Endodermal cell (in vitro differentiated cells): ENCODE measurements at regions not wholly inside any gene's neighbourhood (a gene's known extent, or its start where the extent isn't known, plus 50 kb on each side); places are given as distances from the start of the nearest gene placed in this dataset.

Source experiments
- DNase-seq: peaks from one replicate; pipeline ENCODE4 v3.0.0-alpha.2; 2017
- H3K27ac ChIP-seq: 2 replicates; pipeline ENCODE4 v1.5.1; 2013; ENCODE audit warnings: mild to moderate bottlenecking, low read depth, low read length, moderate library complexity
- H3K27me3 ChIP-seq: 2 replicates; pipeline ENCODE4 v1.6.1; 2013; ENCODE audit warnings: mild to moderate bottlenecking, low read length, moderate library complexity; ENCODE audit not compliant: insufficient read depth, control insufficient read depth, poor library complexity, severe bottlenecking
- H3K36me3 ChIP-seq: 2 replicates; pipeline ENCODE4 v1.7.0; 2013; ENCODE audit warnings: mild to moderate bottlenecking, low read length, moderate library complexity; ENCODE audit not compliant: control insufficient read depth, insufficient read depth
- H3K4me1 ChIP-seq: one replicate; pipeline ENCODE4 v1.7.0; 2013; ENCODE audit warnings: low read length; ENCODE audit not compliant: control insufficient read depth, insufficient read depth
- H3K4me3 ChIP-seq: 2 replicates; pipeline ENCODE4 v1.5.1; 2013; ENCODE audit warnings: mild to moderate bottlenecking, low read length, moderate library complexity
- H3K9ac ChIP-seq: 2 replicates; pipeline ENCODE4 v1.6.1; 2013; ENCODE audit warnings: mild to moderate bottlenecking, low read length, moderate library complexity; ENCODE audit not compliant: poor library complexity, severe bottlenecking; ENCODE audit errors: extremely low read depth
- H3K9me3 ChIP-seq: 2 replicates; pipeline ENCODE4 v1.6.1; 2013; ENCODE audit warnings: mild to moderate bottlenecking, low read length, moderate library complexity; ENCODE audit not compliant: control insufficient read depth
- H3K27ac Mint-ChIP-seq: 2 replicates; pipeline ENCODE4 v1.8.0; 2020; ENCODE audit warnings: mixed read lengths
- H3K27me3 Mint-ChIP-seq: 2 replicates; pipeline ENCODE4 v1.8.0; 2021; ENCODE audit warnings: mild to moderate bottlenecking, mixed read lengths; ENCODE audit not compliant: insufficient read depth
- H3K36me3 Mint-ChIP-seq: 2 replicates; pipeline ENCODE4 v1.8.0; 2020; ENCODE audit warnings: low read depth, mixed read lengths
- H3K4me1 Mint-ChIP-seq: 2 replicates; pipeline ENCODE4 v1.8.0; 2020; ENCODE audit warnings: mixed read lengths
- H3K4me3 Mint-ChIP-seq: 2 replicates; pipeline ENCODE4 v1.8.0; 2020; ENCODE audit warnings: mild to moderate bottlenecking, moderate library complexity, mixed read lengths
- H3K9me3 Mint-ChIP-seq: 2 replicates; pipeline ENCODE4 v1.8.0; 2020; ENCODE audit warnings: mild to moderate bottlenecking, mixed read lengths
- WGBS, 2 experiments: methylation state at CpG; one replicate each; pipeline versions ENCODE4 v1.1.5 to v1.1.7; 2013; ENCODE audit warnings: missing lambda C conversion rate in 2 of 2, mixed read lengths in 1 of 2; ENCODE audit not compliant: insufficient coverage in 1 of 2, insufficient read length in 1 of 2; 5-methylcytosine and 5-hydroxymethylcytosine counted together
- TF ChIP-seq, protein P1 (sequence below): fragments of 200-600 bp; sonication (generic); conservative IDR thresholded peaks from 2 replicates; pipeline ENCODE4 v1.5.0; 2021; ENCODE audit warnings: antibody characterized with exemption, mild to moderate bottlenecking

DNA sequence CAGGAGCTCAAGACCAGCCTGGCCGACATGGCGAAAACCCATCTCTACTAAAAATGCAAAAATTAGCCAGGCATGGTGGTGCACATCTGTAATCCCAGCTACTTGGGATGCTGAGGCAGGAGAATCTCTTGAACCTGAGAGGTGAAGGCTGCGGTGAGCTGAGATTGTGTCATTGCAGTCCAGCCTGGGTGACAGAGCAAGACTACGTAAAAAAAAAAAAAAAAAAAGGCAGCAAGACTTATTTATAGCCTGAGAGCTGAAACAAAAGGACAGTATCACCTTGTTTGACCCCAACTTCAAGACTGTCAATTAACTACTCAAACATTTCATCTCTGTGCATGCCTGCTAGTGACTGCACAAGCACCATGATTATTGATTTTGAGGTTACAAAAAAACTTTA, 478.9 kb upstream of the GBE1 start:
- 92 to 100% methylated on average over 2 to 4 of the region's 4 CpGs for WGBS, 2 experiments
- Mint-ChIP-seq H3K4me3 (no peak overlapping the region), H3K27me3 (no peaks in the 10 kb centered on the region), H3K4me1 (no peaks in the 10 kb centered on the region), H3K9me3 (no peaks in the 10 kb centered on the region), H3K36me3 (no peaks in the 10 kb centered on the region), H3K27ac (no peak overlapping the region)
- TF ChIP-seq, protein P1, sequence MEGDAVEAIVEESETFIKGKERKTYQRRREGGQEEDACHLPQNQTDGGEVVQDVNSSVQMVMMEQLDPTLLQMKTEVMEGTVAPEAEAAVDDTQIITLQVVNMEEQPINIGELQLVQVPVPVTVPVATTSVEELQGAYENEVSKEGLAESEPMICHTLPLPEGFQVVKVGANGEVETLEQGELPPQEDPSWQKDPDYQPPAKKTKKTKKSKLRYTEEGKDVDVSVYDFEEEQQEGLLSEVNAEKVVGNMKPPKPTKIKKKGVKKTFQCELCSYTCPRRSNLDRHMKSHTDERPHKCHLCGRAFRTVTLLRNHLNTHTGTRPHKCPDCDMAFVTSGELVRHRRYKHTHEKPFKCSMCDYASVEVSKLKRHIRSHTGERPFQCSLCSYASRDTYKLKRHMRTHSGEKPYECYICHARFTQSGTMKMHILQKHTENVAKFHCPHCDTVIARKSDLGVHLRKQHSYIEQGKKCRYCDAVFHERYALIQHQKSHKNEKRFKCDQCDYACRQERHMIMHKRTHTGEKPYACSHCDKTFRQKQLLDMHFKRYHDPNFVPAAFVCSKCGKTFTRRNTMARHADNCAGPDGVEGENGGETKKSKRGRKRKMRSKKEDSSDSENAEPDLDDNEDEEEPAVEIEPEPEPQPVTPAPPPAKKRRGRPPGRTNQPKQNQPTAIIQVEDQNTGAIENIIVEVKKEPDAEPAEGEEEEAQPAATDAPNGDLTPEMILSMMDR = no peak
- Histone ChIP-seq H3K36me3 (no peaks in the 10 kb centered on the region), H3K27ac (no peak overlapping the region), H3K27me3 (no peaks in the 10 kb centered on the region), H3K4me1 (no peaks in the 10 kb centered on the region), H3K9ac (no peak overlapping the region), H3K4me3 (no peak overlapping the region), H3K9me3 (no peaks in the 10 kb centered on the region)
- no peak for DNase-seq

DNA sequence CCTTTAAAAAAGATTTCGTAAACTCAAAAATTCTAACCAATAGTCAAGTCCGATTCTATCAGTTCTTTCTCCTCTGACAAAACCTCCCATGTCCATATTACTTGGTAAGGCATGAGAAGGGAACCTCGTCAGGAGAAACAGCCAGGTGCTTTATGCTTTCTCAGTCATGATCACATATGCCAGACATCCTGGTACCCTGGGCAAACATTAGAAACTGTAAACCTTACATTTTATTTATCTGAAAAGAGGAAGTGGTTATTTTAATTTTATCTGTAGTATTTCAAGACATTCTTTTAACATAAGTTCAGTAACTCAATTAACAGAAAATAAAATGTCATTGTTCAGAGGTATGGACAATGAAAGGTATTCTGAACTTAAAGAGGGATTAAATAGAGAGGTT, 474.8 kb upstream of the GBE1 start:
- Mint-ChIP-seq H3K9me3 (no peaks in the 10 kb centered on the region), H3K4me3 (no peak overlapping the region), H3K27me3 (no peaks in the 10 kb centered on the region), H3K36me3 (no peaks in the 10 kb centered on the region), H3K4me1 (no peaks in the 10 kb centered on the region), H3K27ac (no peak overlapping the region)
- no peak overlapping the region for H3K27ac ChIP-seq
- H3K4me3 ChIP-seq = no peak overlapping the region
- H3K9me3 ChIP-seq = no peaks in the 10 kb centered on the region
- H3K4me1 ChIP-seq = no peaks in the 10 kb centered on the region
- no peak for DNase-seq
- no peak overlapping the region for H3K9ac ChIP-seq
- WGBS, 2 experiments = 94% methylated on average over 3 of the region's 3 CpGs; no CpG with 5 or more reads in 1 of the 2 experiments
- TF ChIP-seq, protein P1 = no peak
- no peaks in the 10 kb centered on the region for H3K27me3 ChIP-seq
- no peaks in the 10 kb centered on the region for H3K36me3 ChIP-seq

DNA sequence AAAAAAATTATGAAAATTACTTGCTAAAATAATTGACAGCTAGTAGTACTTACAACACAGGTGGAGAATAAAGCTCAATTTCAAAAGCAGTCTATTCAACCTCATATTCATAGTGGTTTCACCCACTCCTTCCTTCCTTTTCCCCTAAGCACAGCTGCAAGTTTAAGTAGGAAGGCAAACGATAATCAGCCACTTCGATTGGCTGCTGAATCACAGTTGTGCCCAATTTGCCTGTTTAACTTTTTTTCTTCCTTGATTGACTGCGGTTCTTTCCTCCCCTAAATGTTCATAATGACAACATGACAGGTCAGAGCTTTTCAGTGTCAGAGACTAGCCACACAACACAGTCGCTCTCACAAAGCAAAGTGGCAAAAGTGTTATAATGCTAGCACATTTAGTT, 468.0 kb upstream of the GBE1 start:
- Histone ChIP-seq H3K4me1 (no peaks in the 10 kb centered on the region), H3K9me3 (no peaks in the 10 kb centered on the region), H3K4me3 (no peak overlapping the region), H3K36me3 (no peaks in the 10 kb centered on the region), H3K27me3 (no peaks in the 10 kb centered on the region), H3K9ac (no peak overlapping the region), H3K27ac (no peak overlapping the region)
- no peak for DNase-seq
- H3K4me3 Mint-ChIP-seq = no peak overlapping the region
- TF ChIP-seq, protein P1 = no peak
- WGBS, 2 experiments = 89 to 91% methylated on average over 4 of the region's 4 CpGs
- no peak overlapping the region for H3K27ac Mint-ChIP-seq
- H3K9me3 Mint-ChIP-seq = no peaks in the 10 kb centered on the region
- no peaks in the 10 kb centered on the region for H3K36me3 Mint-ChIP-seq
- H3K4me1 Mint-ChIP-seq = no peaks in the 10 kb centered on the region
- H3K27me3 Mint-ChIP-seq = no peaks in the 10 kb centered on the region
